ENCODE measurements at regions not wholly inside any gene's neighbourhood (a gene's known extent, or its start where the extent isn't known, plus 50 kb on each side); places are given as distances from the start of the nearest gene placed in this dataset.

DNA sequence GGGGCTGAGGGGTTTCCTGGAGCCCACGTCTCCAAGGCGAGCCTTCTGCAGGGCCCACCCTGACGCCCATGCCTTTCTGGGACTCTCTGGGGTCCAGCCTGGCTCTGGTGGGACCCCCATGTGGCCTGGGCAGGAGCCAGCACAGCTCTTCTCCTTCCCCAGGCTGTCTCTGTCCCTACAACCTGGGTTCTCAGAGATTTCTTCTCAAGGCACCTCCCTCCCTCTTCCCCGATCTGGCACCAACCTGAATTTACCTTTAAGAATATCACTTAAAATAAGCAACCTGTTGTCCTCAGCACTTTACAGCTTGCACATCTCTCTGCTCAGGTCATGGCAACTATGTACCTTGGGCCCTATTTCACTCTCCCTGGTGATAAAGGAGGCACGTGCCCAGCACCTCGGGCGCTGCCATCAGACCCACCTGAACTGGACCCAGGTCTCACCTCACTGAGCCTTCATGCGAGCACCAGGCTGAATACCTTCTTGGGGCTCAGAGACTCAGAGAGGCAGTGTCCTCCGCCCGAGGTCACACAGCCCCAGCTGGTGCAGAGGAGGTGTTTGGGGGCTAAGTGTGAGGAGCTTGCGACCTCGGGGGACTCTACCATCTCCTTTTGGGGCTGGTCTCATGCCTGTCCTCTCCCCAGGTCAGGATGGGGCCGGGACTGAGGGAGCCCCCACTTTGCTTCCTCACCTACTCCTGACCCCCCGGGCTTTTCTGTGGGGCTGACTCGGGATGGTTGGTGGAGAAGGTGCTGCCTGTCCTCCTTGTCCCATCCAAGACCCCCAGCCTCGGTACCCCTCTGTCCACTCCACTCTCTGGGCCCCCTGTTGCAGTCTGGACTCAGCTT, 217.7 kb downstream of the C9orf50 start:
- Histone ChIP-seq H3K27me3 (ENCODE audit: low read length) (no peaks in the 10 kb centered on the region), H3K36me3 (ENCODE audit: low read depth, low read length) (no peaks in the 10 kb centered on the region), H3K9me2 (replicated peaks; ENCODE audit: low read length) (no peaks in the 10 kb centered on the region), H3K4me3 (ENCODE audit: low read length) (no peak overlapping the region), H3F3A (ENCODE audit: low read length, unreplicated experiment) (no peaks in the 10 kb centered on the region), H3K9ac (ENCODE audit: low read length) (no peak overlapping the region), H3K27ac (ENCODE audit: low read length) (no peak overlapping the region), H3K4me2 (ENCODE audit: low read length) (no peak overlapping the region), H3K4me1 (ENCODE audit: insufficient read depth, low read length) (peaks cover 13% of the 10 kb centered on the region), H2AFZ (ENCODE audit: low read length) (no peak overlapping the region), H4K20me1 (ENCODE audit: low read length) (no peaks in the 10 kb centered on the region), H3K79me2 (ENCODE audit: low read length) (no peaks in the 10 kb centered on the region), H3K9me3 (ENCODE audit: low read length) (no peaks in the 10 kb centered on the region)
- BruUV-seq (replicated peaks) = no TSS peak
- TF ChIP-seq EZH2phosphoT487 (IDR thresholded peaks at IDR 0.05; ENCODE audit: borderline replicate concordance, low read length) (no peak), EZH2 (IDR thresholded peaks at IDR 0.05; ENCODE audit: low read length, unreplicated experiment) (no peak), CTCF (conservative IDR thresholded peaks at IDR 0.05; ENCODE audit: low read depth, low read length) (no peak)
- CTCF ChIA-PET = no interaction called here
- ATAC-seq = no peak
- DNase-seq = no peak
- POLR2A ChIA-PET (ENCODE audit: unreplicated experiment) = no interaction called here
- intact Hi-C loops (cut with micrococcal nuclease) = no loop called here

- BruUV-seq (replicated peaks) = no TSS peak
- Histone ChIP-seq H4K20me1 (ENCODE audit: low read length) (no peaks in the 10 kb centered on the region), H3K9me2 (replicated peaks; ENCODE audit: low read length) (no peaks in the 10 kb centered on the region), H3K4me2 (ENCODE audit: low read length) (no peak overlapping the region), H2AFZ (ENCODE audit: low read length) (no peak overlapping the region), H3K27ac (ENCODE audit: low read length) (no peak overlapping the region), H3K36me3 (ENCODE audit: low read depth, low read length) (no peaks in the 10 kb centered on the region), H3K9ac (ENCODE audit: low read length) (no peak overlapping the region), H3K9me3 (ENCODE audit: low read length) (no peaks in the 10 kb centered on the region), H3F3A (ENCODE audit: low read length, unreplicated experiment) (no peaks in the 10 kb centered on the region), H3K79me2 (ENCODE audit: low read length) (no peaks in the 10 kb centered on the region), H3K4me1 (ENCODE audit: insufficient read depth, low read length) (peaks cover 13% of the 10 kb centered on the region), H3K27me3 (ENCODE audit: low read length) (no peaks in the 10 kb centered on the region), H3K4me3 (ENCODE audit: low read length) (no peak overlapping the region)
- ChIA-PET POLR2A (ENCODE audit: unreplicated experiment) (no interaction called here), CTCF (no interaction called here)
- DNase-seq = no peak
- intact Hi-C loops (cut with micrococcal nuclease) = no loop called here
- no peak for TF ChIP-seq CTCF (conservative IDR thresholded peaks at IDR 0.05; ENCODE audit: low read depth, low read length)
- TF ChIP-seq EZH2phosphoT487 (IDR thresholded peaks at IDR 0.05; ENCODE audit: borderline replicate concordance, low read length) = no peak
- TF ChIP-seq EZH2 (IDR thresholded peaks at IDR 0.05; ENCODE audit: low read length, unreplicated experiment) = no peak
- ATAC-seq = no peak
These were observed 218.5 kb downstream of the C9orf50 start for GRCh38 chr9:129402371-129402739.

DNA sequence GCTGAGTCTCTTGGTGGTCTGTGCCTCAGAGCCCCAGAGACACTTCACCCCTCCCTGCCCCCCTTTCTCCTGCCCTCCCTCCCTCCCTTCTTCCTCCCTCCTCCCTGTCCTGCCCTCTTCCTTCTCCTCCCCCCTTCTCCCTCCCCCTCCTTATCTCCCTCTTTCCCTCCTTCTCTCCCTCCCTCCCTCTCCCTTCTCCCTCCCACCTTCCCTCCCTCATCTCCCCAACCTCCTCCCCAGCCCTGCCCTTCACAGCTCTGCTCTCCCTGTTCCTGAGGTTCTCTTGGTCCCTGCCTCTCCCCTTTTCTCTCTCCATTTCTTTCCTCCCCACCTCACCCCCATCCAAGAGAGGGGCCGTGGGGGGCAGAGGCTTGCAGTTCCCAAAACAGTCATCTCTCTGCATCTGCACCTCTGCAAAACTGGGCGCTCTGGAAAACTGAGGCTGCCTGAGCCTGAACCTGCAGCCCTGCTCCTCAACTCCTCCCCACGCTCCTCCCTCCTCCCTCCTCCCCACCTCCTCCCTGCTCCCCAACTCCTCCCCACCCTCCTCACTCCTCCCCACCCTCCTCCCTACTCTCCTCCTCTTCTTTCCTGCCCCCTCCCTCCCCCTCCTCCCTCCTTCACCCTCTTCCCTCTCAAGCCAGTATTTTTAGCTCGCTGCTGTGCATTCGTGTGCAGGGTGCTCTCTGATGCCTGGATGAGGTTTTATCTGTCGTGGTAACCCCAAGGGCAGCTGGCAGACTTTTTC, 219.1 kb downstream of the C9orf50 start:
- no peak overlapping the region for H3K9ac ChIP-seq (ENCODE audit: low read length)
- H3K27ac ChIP-seq (ENCODE audit: low read length) = no peak overlapping the region
- H2AFZ ChIP-seq (ENCODE audit: low read length) = no peak overlapping the region
- no peaks in the 10 kb centered on the region for H3K36me3 ChIP-seq (ENCODE audit: low read depth, low read length)
- H3K79me2 ChIP-seq (ENCODE audit: low read length) = no peaks in the 10 kb centered on the region
- TF ChIP-seq CTCF (conservative IDR thresholded peaks at IDR 0.05; ENCODE audit: low read depth, low read length) (no peak), EZH2phosphoT487 (IDR thresholded peaks at IDR 0.05; ENCODE audit: borderline replicate concordance, low read length) (no peak), EZH2 (IDR thresholded peaks at IDR 0.05; ENCODE audit: low read length, unreplicated experiment) (no peak)
- no peak for ATAC-seq
- no peaks in the 10 kb centered on the region for H3K9me3 ChIP-seq (ENCODE audit: low read length)
- no peaks in the 10 kb centered on the region for H3K9me2 ChIP-seq (replicated peaks; ENCODE audit: low read length)
- intact Hi-C loops (cut with micrococcal nuclease) = no loop called here
- no peaks in the 10 kb centered on the region for H4K20me1 ChIP-seq (ENCODE audit: low read length)
- H3K27me3 ChIP-seq (ENCODE audit: low read length) = no peaks in the 10 kb centered on the region
- H3K4me1 ChIP-seq (ENCODE audit: insufficient read depth, low read length) = peaks cover 11% of the 10 kb centered on the region
- H3K4me3 ChIP-seq (ENCODE audit: low read length) = no peak overlapping the region
- H3K4me2 ChIP-seq (ENCODE audit: low read length) = no peak overlapping the region
- DNase-seq = no peak
- POLR2A ChIA-PET (ENCODE audit: unreplicated experiment) = no interaction called here
- CTCF ChIA-PET = no interaction called here
- H3F3A ChIP-seq (ENCODE audit: low read length, unreplicated experiment) = no peaks in the 10 kb centered on the region
- no TSS peak for BruUV-seq (replicated peaks)

Measured in PC-3 (cell line).